ENCODE measurements at regions not wholly inside any gene's neighbourhood (a gene's known extent, or its start where the extent isn't known, plus 50 kb on each side); places are given as distances from the start of the nearest gene placed in this dataset.

GRCh38 chr6:102197211-102197610 is 803.7 kb downstream of the GRIK2 start:
- no TSS peak for BruUV-seq (replicated peaks)
- POLR2A ChIA-PET (ENCODE audit: low non-redundant PET), result no interaction called here

DNA sequence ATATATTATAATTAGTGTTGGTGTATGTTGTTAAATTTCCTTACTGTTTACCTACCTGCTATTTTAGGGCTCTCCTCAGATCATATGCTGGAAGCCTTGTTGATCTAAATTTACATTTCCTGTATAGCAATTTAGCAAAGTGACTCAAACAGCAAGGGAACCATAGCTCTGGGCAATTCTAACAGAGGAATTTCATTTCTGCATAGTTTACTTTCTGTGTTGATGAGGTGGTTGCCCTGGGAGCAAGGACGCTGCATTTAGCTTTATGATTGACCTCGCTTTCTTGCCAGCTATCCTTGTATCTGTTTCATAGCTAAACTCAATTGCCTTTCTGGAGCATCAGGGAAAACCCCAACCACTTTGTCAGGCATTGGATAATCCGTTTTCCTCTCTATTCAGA is 810.8 kb downstream of the GRIK2 start:
- H3K27me3 ChIP-seq (replicated peaks; ENCODE audit: insufficient read depth, low read depth, low read length, poor library complexity), result no peaks in the 10 kb centered on the region
- CTCF ChIA-PET, result no interaction called here

More at GRCh38 chr6:102197211-102197610, 803.7 kb downstream of the GRIK2 start:
- peak; percentile 5 for DNase-seq (ENCODE audit: low spot score)
- Histone ChIP-seq H3K4me1 (ENCODE audit: insufficient read depth, low read length, poor library complexity, severe bottlenecking) (no peaks in the 10 kb centered on the region), H3K27ac (ENCODE audit: low read depth, low read length, poor library complexity, severe bottlenecking) (no peak overlapping the region), H3K36me3 (ENCODE audit: insufficient read depth, low read length, poor library complexity, severe bottlenecking) (no peaks in the 10 kb centered on the region), H3K27me3 (replicated peaks; ENCODE audit: insufficient read depth, low read depth, low read length, poor library complexity) (no peaks in the 10 kb centered on the region), H3K4me3 (ENCODE audit: low read depth, low read length, poor library complexity, severe bottlenecking) (no peak overlapping the region), H3K9me3 (ENCODE audit: low read depth, low read length, poor library complexity, severe bottlenecking) (peaks cover 25% of the 10 kb centered on the region)
- TF ChIP-seq EZH2 (IDR thresholded peaks at IDR 0.05; ENCODE audit: borderline replicate concordance, low read depth, low read length, poor library complexity, severe bottlenecking), result no peak
- TF ChIP-seq, protein P1, sequence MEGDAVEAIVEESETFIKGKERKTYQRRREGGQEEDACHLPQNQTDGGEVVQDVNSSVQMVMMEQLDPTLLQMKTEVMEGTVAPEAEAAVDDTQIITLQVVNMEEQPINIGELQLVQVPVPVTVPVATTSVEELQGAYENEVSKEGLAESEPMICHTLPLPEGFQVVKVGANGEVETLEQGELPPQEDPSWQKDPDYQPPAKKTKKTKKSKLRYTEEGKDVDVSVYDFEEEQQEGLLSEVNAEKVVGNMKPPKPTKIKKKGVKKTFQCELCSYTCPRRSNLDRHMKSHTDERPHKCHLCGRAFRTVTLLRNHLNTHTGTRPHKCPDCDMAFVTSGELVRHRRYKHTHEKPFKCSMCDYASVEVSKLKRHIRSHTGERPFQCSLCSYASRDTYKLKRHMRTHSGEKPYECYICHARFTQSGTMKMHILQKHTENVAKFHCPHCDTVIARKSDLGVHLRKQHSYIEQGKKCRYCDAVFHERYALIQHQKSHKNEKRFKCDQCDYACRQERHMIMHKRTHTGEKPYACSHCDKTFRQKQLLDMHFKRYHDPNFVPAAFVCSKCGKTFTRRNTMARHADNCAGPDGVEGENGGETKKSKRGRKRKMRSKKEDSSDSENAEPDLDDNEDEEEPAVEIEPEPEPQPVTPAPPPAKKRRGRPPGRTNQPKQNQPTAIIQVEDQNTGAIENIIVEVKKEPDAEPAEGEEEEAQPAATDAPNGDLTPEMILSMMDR (conservative IDR thresholded peaks at IDR 0.05; ENCODE audit: low read depth, low read length), result no peak
- CTCF ChIA-PET, result no interaction called here
- intact Hi-C loops (cut with micrococcal nuclease; ENCODE audit: unreplicated experiment), result no loop called here

DNA sequence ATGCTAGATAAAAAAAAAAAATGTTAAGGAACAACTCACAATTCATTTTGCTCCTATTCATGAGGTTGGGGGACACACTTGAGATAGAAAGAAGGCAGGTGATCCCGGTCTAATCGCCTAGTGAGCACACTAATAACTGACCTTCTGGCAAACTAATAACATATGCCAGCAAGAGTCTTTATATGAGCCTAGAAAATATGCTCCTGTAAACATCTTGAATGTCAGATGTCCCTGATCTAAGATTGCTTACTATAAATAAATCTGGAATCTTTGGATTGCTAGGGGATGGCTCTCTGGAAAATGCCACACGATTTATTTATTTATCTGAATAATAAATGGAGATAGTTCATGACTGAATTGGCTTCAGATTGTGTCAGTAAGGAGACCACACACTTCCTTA is 821.9 kb downstream of the GRIK2 start:
- H3K27ac ChIP-seq (ENCODE audit: low read depth, low read length, poor library complexity, severe bottlenecking), result no peak overlapping the region
- BruUV-seq (replicated peaks), result no TSS peak
- TF ChIP-seq EZH2 (IDR thresholded peaks at IDR 0.05; ENCODE audit: borderline replicate concordance, low read depth, low read length, poor library complexity, severe bottlenecking), result no peak
- TF ChIP-seq, protein P1 (conservative IDR thresholded peaks at IDR 0.05; ENCODE audit: low read depth, low read length), result no peak
- POLR2A ChIA-PET (ENCODE audit: low non-redundant PET), result no interaction called here
- no peaks in the 10 kb centered on the region for H3K27me3 ChIP-seq (replicated peaks; ENCODE audit: insufficient read depth, low read depth, low read length, poor library complexity)
- no peaks in the 10 kb centered on the region for H3K9me3 ChIP-seq (ENCODE audit: low read depth, low read length, poor library complexity, severe bottlenecking)
- H3K36me3 ChIP-seq (ENCODE audit: insufficient read depth, low read length, poor library complexity, severe bottlenecking), result no peaks in the 10 kb centered on the region
- DNase-seq (ENCODE audit: low spot score), result no peak
- intact Hi-C loops (cut with micrococcal nuclease; ENCODE audit: unreplicated experiment), result no loop called here
- no peak overlapping the region for H3K4me3 ChIP-seq (ENCODE audit: low read depth, low read length, poor library complexity, severe bottlenecking)
- H3K4me1 ChIP-seq (ENCODE audit: insufficient read depth, low read length, poor library complexity, severe bottlenecking), result no peaks in the 10 kb centered on the region
- CTCF ChIA-PET, result no interaction called here

More for the DNA sequence above, 810.8 kb downstream of the GRIK2 start:
- POLR2A ChIA-PET (ENCODE audit: low non-redundant PET), result interaction anchor here (0.9 kb wide), 1 partner anchor 21 kb away, joined by 4 read pairs; no protein-coding TSS in a partner anchor
- DNase-seq (ENCODE audit: low spot score), result no peak
- Histone ChIP-seq H3K4me1 (ENCODE audit: insufficient read depth, low read length, poor library complexity, severe bottlenecking) (no peaks in the 10 kb centered on the region), H3K4me3 (ENCODE audit: low read depth, low read length, poor library complexity, severe bottlenecking) (no peak overlapping the region), H3K27ac (ENCODE audit: low read depth, low read length, poor library complexity, severe bottlenecking) (no peak overlapping the region), H3K9me3 (ENCODE audit: low read depth, low read length, poor library complexity, severe bottlenecking) (no peaks in the 10 kb centered on the region), H3K36me3 (ENCODE audit: insufficient read depth, low read length, poor library complexity, severe bottlenecking) (no peaks in the 10 kb centered on the region)
- BruUV-seq (replicated peaks), result no TSS peak
- intact Hi-C loops (cut with micrococcal nuclease; ENCODE audit: unreplicated experiment), result no loop called here
- no peak for TF ChIP-seq EZH2 (IDR thresholded peaks at IDR 0.05; ENCODE audit: borderline replicate concordance, low read depth, low read length, poor library complexity, severe bottlenecking)
- TF ChIP-seq, protein P1 (conservative IDR thresholded peaks at IDR 0.05; ENCODE audit: low read depth, low read length), result no peak

Data from A673 (cell line).